ENCODE measurements at regions not wholly inside any gene's neighbourhood (a gene's known extent, or its start where the extent isn't known, plus 50 kb on each side); places are given as distances from the start of the nearest gene placed in this dataset.

GRCh38 chr5:28430565-28431178 is 1392.3 kb upstream of the CDH9 start:
- TF ChIP-seq, protein P1, sequence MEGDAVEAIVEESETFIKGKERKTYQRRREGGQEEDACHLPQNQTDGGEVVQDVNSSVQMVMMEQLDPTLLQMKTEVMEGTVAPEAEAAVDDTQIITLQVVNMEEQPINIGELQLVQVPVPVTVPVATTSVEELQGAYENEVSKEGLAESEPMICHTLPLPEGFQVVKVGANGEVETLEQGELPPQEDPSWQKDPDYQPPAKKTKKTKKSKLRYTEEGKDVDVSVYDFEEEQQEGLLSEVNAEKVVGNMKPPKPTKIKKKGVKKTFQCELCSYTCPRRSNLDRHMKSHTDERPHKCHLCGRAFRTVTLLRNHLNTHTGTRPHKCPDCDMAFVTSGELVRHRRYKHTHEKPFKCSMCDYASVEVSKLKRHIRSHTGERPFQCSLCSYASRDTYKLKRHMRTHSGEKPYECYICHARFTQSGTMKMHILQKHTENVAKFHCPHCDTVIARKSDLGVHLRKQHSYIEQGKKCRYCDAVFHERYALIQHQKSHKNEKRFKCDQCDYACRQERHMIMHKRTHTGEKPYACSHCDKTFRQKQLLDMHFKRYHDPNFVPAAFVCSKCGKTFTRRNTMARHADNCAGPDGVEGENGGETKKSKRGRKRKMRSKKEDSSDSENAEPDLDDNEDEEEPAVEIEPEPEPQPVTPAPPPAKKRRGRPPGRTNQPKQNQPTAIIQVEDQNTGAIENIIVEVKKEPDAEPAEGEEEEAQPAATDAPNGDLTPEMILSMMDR (IDR thresholded peaks at IDR 0.05; ENCODE audit: low read depth, low read length, poor library complexity, severe bottlenecking), result no peak
- no peak for TF ChIP-seq EZH2phosphoT487 (IDR thresholded peaks at IDR 0.05; ENCODE audit: borderline replicate concordance, low read length)
